ENCODE measurements at regions not wholly inside any gene's neighbourhood (a gene's known extent, or its start where the extent isn't known, plus 50 kb on each side); places are given as distances from the start of the nearest gene placed in this dataset.

DNA sequence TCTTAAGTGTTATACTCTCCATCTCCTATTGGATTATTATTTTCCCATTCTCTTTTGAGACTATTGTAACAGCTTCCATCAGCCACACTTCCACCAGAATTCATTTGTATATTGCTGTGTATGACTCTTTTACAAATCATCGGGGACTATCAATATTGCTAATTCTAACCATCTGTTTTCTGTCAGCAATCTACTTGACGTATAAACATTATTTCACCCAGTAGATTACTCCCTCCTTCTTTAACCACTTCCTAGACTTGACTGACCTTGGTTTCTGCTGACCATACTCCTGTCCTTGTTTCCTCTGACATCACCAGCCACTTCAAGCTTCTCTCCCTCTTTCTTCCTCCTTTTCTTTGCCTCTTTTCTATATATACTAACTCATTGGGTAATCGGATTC is 402.9 kb downstream of the PCDH18 start:
- no peak for ATAC-seq
- intact Hi-C loops (cut with micrococcal nuclease): loop anchor here (10.0 kb wide), 3 partner anchors 485 to 1555 kb away; no protein-coding TSS in a partner anchor
- CTCF ChIA-PET: no interaction called here

More for the DNA sequence above, 402.9 kb downstream of the PCDH18 start:
- no peaks in the 10 kb centered on the region for H3K9me3 ChIP-seq (ENCODE audit: control insufficient read depth in 1 of 2, insufficient read depth in 1 of 2, low read depth in 1 of 2, low read length in 2 of 2)
- BruUV-seq (replicated peaks): no TSS peak
- no peak for TF ChIP-seq POLR2A (IDR thresholded peaks at IDR 0.05; ENCODE audit: borderline replicate concordance, extremely low read depth, insufficient read depth, insufficient read length)
- no peak for TF ChIP-seq SIN3A (IDR thresholded peaks at IDR 0.05; ENCODE audit: low read depth)
- TF ChIP-seq, protein P1, sequence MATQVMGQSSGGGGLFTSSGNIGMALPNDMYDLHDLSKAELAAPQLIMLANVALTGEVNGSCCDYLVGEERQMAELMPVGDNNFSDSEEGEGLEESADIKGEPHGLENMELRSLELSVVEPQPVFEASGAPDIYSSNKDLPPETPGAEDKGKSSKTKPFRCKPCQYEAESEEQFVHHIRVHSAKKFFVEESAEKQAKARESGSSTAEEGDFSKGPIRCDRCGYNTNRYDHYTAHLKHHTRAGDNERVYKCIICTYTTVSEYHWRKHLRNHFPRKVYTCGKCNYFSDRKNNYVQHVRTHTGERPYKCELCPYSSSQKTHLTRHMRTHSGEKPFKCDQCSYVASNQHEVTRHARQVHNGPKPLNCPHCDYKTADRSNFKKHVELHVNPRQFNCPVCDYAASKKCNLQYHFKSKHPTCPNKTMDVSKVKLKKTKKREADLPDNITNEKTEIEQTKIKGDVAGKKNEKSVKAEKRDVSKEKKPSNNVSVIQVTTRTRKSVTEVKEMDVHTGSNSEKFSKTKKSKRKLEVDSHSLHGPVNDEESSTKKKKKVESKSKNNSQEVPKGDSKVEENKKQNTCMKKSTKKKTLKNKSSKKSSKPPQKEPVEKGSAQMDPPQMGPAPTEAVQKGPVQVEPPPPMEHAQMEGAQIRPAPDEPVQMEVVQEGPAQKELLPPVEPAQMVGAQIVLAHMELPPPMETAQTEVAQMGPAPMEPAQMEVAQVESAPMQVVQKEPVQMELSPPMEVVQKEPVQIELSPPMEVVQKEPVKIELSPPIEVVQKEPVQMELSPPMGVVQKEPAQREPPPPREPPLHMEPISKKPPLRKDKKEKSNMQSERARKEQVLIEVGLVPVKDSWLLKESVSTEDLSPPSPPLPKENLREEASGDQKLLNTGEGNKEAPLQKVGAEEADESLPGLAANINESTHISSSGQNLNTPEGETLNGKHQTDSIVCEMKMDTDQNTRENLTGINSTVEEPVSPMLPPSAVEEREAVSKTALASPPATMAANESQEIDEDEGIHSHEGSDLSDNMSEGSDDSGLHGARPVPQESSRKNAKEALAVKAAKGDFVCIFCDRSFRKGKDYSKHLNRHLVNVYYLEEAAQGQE (IDR thresholded peaks at IDR 0.05; ENCODE audit: low read depth): no peak
- no peak for TF ChIP-seq CEBPB (IDR thresholded peaks at IDR 0.05; ENCODE audit: low read depth)
- no peak for TF ChIP-seq EGR1 (IDR thresholded peaks at IDR 0.05; ENCODE audit: low read depth)
- TF ChIP-seq POLR2AphosphoS5 (IDR thresholded peaks at IDR 0.05; ENCODE audit: low read depth, low read length): no peak
- TF ChIP-seq SP1 (IDR thresholded peaks at IDR 0.05; ENCODE audit: low read depth): no peak
- TF ChIP-seq, protein P2, sequence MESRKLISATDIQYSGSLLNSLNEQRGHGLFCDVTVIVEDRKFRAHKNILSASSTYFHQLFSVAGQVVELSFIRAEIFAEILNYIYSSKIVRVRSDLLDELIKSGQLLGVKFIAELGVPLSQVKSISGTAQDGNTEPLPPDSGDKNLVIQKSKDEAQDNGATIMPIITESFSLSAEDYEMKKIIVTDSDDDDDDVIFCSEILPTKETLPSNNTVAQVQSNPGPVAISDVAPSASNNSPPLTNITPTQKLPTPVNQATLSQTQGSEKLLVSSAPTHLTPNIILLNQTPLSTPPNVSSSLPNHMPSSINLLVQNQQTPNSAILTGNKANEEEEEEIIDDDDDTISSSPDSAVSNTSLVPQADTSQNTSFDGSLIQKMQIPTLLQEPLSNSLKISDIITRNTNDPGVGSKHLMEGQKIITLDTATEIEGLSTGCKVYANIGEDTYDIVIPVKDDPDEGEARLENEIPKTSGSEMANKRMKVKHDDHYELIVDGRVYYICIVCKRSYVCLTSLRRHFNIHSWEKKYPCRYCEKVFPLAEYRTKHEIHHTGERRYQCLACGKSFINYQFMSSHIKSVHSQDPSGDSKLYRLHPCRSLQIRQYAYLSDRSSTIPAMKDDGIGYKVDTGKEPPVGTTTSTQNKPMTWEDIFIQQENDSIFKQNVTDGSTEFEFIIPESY (IDR thresholded peaks at IDR 0.05; ENCODE audit: extremely low read depth, insufficient replicate concordance, low read length): no peak
- TF ChIP-seq CBX3 (IDR thresholded peaks at IDR 0.05; ENCODE audit: low read depth): no peak
- TF ChIP-seq ZNF274 (IDR thresholded peaks at IDR 0.05; ENCODE audit: low read depth, low read length): no peak
- TF ChIP-seq TCF7L2 (IDR thresholded peaks at IDR 0.05; ENCODE audit: borderline replicate concordance, extremely low read depth, insufficient read depth, insufficient read length): no peak
- no peak overlapping the region for H3K9ac ChIP-seq (ENCODE audit: low read length)
- no peak overlapping the region for H3K4me3 ChIP-seq (replicated peaks in 1 of 2; ENCODE audit: low read depth in 1 of 2, low read length in 2 of 2)
- no peak overlapping the region for H3K27ac ChIP-seq (ENCODE audit: low read depth, low read length)
- POLR2A ChIA-PET: no interaction called here
- H3K4me1 ChIP-seq (ENCODE audit: control insufficient read depth in 1 of 2, insufficient read depth in 2 of 2, low read length in 2 of 2): no peaks in the 10 kb centered on the region
- H3K79me2 ChIP-seq (ENCODE audit: insufficient read depth, low read length): no peaks in the 10 kb centered on the region
- H3K9me2 ChIP-seq (ENCODE audit: insufficient read depth): no peaks in the 10 kb centered on the region
- no peak overlapping the region for H3K4me2 ChIP-seq (ENCODE audit: low read length)
- no peak for DNase-seq (ENCODE audit: low read depth, low spot score)
- H3K27me3 ChIP-seq (ENCODE audit: insufficient read depth, low read length): no peaks in the 10 kb centered on the region
- RAD21 ChIA-PET (ENCODE audit: low non-redundant PET in 1 of 2, low total read pairs in 2 of 2, uncharacterized antibody in 2 of 2, unreplicated experiment in 2 of 2): no interaction called here
- no peaks in the 10 kb centered on the region for H3K36me3 ChIP-seq (ENCODE audit: control insufficient read depth in 1 of 2, insufficient read depth in 2 of 2, low read length in 2 of 2)
- H2AFZ ChIP-seq (ENCODE audit: low read depth, low read length, poor library complexity, severe bottlenecking): no peak overlapping the region
- H4K20me1 ChIP-seq (ENCODE audit: insufficient read depth): no peaks in the 10 kb centered on the region

All from HCT116 (cell line).